Type B pancreatic cell (in vitro differentiated cells): ENCODE measurements at regions not wholly inside any gene's neighbourhood (a gene's known extent, or its start where the extent isn't known, plus 50 kb on each side); places are given as distances from the start of the nearest gene placed in this dataset.

Source experiments
- DNase-seq: peaks from one replicate; pipeline ENCODE4 v3.0.0; 2021; ENCODE audit warnings: mixed read lengths; ENCODE audit not compliant: unreplicated experiment; ENCODE audit errors: extremely low spot score
- H3K27ac Mint-ChIP-seq: 2 replicates; pipeline ENCODE4 v1.8.0; 2021; ENCODE audit warnings: mild to moderate bottlenecking, mixed read lengths
- H3K27me3 Mint-ChIP-seq: 2 replicates; pipeline ENCODE4 v1.8.0; 2021; ENCODE audit warnings: mixed read lengths
- H3K36me3 Mint-ChIP-seq: 2 replicates; pipeline ENCODE4 v1.8.0; 2021; ENCODE audit warnings: mixed read lengths
- H3K4me1 Mint-ChIP-seq: one replicate; pipeline ENCODE4 v1.8.0; 2021; ENCODE audit warnings: mixed read lengths; ENCODE audit not compliant: unreplicated experiment
- H3K4me3 Mint-ChIP-seq: 2 replicates; pipeline ENCODE4 v1.8.0; 2021; ENCODE audit warnings: mild to moderate bottlenecking, mixed read lengths
- H3K9me3 Mint-ChIP-seq: 2 replicates; pipeline ENCODE4 v1.8.0; 2021; ENCODE audit warnings: mixed read lengths
- TF ChIP-seq, protein P1 (sequence below): fragments of 200-600 bp; sonication (generic); conservative IDR thresholded peaks from 2 replicates; pipeline ENCODE4 v1.5.0; 2021; ENCODE audit warnings: antibody characterized with exemption, mild to moderate bottlenecking

DNA sequence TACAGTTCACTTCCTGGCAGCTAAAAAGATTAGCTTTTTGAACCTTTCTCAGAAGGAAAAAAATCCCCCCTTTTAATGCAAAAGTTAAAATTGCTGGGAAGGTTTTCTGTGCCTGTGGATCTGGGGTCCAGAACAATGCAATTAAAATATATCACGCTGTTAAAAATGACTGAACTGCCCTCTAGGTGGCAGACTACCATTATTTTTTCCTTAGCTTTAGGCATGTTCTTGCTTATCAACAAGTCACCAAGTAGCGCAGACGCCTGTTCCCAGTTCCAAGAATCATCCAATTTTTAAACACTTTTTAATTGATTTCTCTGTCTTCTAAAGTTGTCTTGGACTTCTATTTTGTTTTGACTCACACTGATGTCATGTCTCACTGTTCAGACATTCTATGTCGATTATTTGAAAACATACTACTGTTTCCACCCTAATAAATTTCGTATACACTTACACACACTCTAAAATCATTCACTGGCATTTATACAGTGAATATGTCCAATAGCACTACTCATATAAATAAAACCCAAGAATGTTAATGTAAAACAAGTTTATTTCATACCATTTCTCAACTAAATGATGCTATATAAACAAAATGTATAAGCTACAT lies 661.6 kb downstream of the RAPGEF2 start:
- TF ChIP-seq, protein P1, sequence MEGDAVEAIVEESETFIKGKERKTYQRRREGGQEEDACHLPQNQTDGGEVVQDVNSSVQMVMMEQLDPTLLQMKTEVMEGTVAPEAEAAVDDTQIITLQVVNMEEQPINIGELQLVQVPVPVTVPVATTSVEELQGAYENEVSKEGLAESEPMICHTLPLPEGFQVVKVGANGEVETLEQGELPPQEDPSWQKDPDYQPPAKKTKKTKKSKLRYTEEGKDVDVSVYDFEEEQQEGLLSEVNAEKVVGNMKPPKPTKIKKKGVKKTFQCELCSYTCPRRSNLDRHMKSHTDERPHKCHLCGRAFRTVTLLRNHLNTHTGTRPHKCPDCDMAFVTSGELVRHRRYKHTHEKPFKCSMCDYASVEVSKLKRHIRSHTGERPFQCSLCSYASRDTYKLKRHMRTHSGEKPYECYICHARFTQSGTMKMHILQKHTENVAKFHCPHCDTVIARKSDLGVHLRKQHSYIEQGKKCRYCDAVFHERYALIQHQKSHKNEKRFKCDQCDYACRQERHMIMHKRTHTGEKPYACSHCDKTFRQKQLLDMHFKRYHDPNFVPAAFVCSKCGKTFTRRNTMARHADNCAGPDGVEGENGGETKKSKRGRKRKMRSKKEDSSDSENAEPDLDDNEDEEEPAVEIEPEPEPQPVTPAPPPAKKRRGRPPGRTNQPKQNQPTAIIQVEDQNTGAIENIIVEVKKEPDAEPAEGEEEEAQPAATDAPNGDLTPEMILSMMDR: peak; percentile 86
- Mint-ChIP-seq H3K4me1 (no peaks in the 10 kb centered on the region), H3K4me3 (no peak overlapping the region), H3K27me3 (no peaks in the 10 kb centered on the region), H3K9me3 (no peaks in the 10 kb centered on the region), H3K36me3 (no peaks in the 10 kb centered on the region), H3K27ac (no peak overlapping the region)
- no peak for DNase-seq

DNA sequence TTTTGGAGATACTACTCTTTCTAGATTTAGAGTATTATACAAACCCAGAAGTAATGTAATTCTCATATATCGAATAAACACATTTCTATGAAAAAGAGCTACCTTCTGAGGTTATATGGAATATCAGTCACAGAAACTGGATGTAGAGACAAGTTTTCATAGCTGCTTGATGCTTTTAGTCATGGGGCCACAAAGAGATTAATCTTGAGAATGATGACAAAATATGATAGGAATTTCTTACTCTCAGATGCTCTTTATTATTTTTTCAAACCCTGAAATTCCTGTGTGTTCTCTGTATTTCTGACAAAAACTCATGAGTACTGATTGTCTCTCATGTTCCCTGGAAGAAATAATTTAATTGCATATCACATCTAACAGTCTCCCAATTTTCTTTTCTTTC lies 662.5 kb downstream of the RAPGEF2 start:
- TF ChIP-seq, protein P1: no peak
- no peak overlapping the region for H3K27ac Mint-ChIP-seq
- no peaks in the 10 kb centered on the region for H3K4me1 Mint-ChIP-seq
- no peaks in the 10 kb centered on the region for H3K9me3 Mint-ChIP-seq
- DNase-seq: no peak
- peaks cover 2% of the 10 kb centered on the region for H3K27me3 Mint-ChIP-seq
- H3K36me3 Mint-ChIP-seq: no peaks in the 10 kb centered on the region
- no peak overlapping the region for H3K4me3 Mint-ChIP-seq

DNA sequence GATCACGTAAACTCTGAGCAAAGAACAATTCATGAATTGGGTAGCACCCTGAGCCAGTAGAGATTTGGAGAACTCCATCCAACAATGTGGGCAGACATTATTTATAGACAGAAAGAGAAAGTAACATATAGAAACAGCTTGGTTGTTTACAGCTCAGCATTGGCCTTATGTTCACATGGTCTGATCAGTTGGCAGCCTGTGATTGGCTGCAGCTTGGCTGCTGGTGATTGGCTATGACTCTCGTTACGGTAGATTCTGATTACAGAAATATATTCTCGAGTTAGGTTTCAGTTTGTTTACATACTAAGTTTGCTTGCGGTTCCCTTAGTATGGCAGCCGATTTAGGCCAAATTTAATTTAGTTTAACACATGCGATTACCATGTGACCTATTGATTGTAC lies 663.4 kb downstream of the RAPGEF2 start:
- no peak overlapping the region for H3K4me3 Mint-ChIP-seq
- peaks cover 2% of the 10 kb centered on the region for H3K27me3 Mint-ChIP-seq
- TF ChIP-seq, protein P1: no peak
- no peak overlapping the region for H3K27ac Mint-ChIP-seq
- H3K9me3 Mint-ChIP-seq: no peaks in the 10 kb centered on the region
- DNase-seq: no peak
- no peaks in the 10 kb centered on the region for H3K4me1 Mint-ChIP-seq
- H3K36me3 Mint-ChIP-seq: no peaks in the 10 kb centered on the region

DNA sequence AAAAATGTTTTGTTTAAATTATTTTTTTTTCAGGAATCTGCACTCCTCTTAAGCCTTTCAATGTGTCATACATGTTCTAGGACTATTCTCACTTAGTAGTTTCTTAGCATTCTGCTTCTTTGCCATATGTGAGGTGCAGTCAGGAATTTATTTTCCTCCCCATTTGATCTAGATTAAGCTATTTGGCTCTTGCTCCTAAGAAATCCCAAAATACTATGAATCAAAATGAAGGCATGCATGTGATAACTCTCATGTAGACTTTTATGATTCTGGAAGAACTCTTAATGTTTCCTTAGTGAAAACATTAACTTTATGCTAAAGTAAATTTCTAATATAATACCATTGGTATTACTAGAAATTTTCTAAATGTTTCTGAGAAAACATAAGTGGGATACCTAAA lies 664.5 kb downstream of the RAPGEF2 start:
- DNase-seq: no peak
- H3K27ac Mint-ChIP-seq: no peak overlapping the region
- no peaks in the 10 kb centered on the region for H3K9me3 Mint-ChIP-seq
- no peak overlapping the region for H3K4me3 Mint-ChIP-seq
- TF ChIP-seq, protein P1: no peak
- peaks cover 2% of the 10 kb centered on the region for H3K27me3 Mint-ChIP-seq
- no peaks in the 10 kb centered on the region for H3K36me3 Mint-ChIP-seq
- H3K4me1 Mint-ChIP-seq: no peaks in the 10 kb centered on the region

DNA sequence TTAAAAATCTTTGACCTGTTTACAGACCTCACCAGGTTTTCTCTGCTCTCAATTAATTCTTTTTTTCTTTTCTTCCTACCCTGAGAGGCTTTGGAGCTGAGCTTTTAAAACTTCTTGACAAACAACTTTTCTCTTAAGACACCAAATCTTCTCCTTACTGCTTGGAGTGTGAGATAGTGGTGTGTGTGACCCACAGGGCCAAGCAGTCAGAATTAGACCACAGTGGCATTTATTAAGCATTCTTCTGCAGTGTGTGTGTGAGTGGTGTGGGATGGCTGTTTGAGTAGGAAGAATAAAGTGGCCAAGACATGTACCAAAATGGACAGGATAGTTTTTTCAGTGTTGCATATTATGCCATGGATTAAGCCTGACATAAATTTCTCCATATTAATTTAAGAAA lies 665.1 kb downstream of the RAPGEF2 start:
- peak overlapping the region; percentile 14 for H3K27ac Mint-ChIP-seq
- no peaks in the 10 kb centered on the region for H3K4me1 Mint-ChIP-seq
- no peaks in the 10 kb centered on the region for H3K36me3 Mint-ChIP-seq
- no peak overlapping the region for H3K4me3 Mint-ChIP-seq
- H3K27me3 Mint-ChIP-seq: peaks cover 2% of the 10 kb centered on the region
- H3K9me3 Mint-ChIP-seq: no peaks in the 10 kb centered on the region
- TF ChIP-seq, protein P1: no peak
- DNase-seq: no peak

DNA sequence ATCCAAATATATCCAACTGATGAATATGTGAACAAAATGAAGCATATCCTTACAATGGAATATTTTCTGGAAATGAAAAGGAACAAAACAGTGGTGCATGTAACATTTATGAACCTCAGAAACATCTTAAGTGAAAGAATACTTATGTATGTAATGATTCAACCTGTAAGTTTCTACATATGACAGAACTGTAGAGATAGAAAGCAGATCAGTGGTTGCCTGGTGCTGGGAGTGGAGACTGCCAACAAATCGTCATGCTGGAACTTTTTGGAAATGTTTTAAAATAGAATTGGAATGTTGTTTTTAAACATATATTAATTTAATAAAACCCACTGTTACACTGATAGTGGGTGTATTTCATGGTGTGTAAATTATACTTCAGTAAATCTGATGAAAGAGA lies 667.5 kb downstream of the RAPGEF2 start:
- Mint-ChIP-seq H3K27ac (no peak overlapping the region), H3K9me3 (no peaks in the 10 kb centered on the region), H3K4me3 (no peak overlapping the region), H3K4me1 (no peaks in the 10 kb centered on the region), H3K36me3 (no peaks in the 10 kb centered on the region), H3K27me3 (peaks cover 2% of the 10 kb centered on the region)
- TF ChIP-seq, protein P1: no peak
- DNase-seq: no peak
